HepG2 (cell line): ENCODE measurements at regions not wholly inside any gene's neighbourhood (a gene's known extent, or its start where the extent isn't known, plus 50 kb on each side); places are given as distances from the start of the nearest gene placed in this dataset.

Experiments
- ATAC-seq: fragments of 200-7000 bp; cut with Tn5 transposase; 3 replicates; pipeline ENCODE4 v1.9.1; 2020; ENCODE audit warnings: mild to moderate bottlenecking, moderate library complexity
- BruUV-seq: library from RNA; stranded (reverse); fragments of 400-500 nt; replicated peaks from 2 replicates; lab custom pipeline; 2021; lab: Mats Ljungman, UMichigan
- CTCF ChIA-PET: fragments of 300-600 bp; formaldehyde crosslinking; extraction: SDS; loops from one replicate; lab custom pipeline; 2021; ENCODE audit warnings: low total read pairs, inconsistent platforms, low intra/inter-chr PET ratio; lab: Yijun Ruan, JAX
- POLR2A ChIA-PET: fragments of 350-600 bp; sonication (Branson Sonifier 250); formaldehyde crosslinking; loops from one replicate; lab custom pipeline; 2020; ENCODE audit warnings: antibody characterized with exemption, inconsistent platforms; lab: Yijun Ruan, JAX
- DNase-seq: peaks from one replicate; pipeline ENCODE4 v3.0.0-alpha.2; 2015; ENCODE audit warnings: low spot score
- FAIRE-seq: peaks from 3 replicates; lab custom pipeline; 2011; peaks lifted over from hg19 to GRCh38; lab: Jason Lieb, UNC
- H2AFZ ChIP-seq: one replicate; pipeline ENCODE4 v1.6.1; 2011; ENCODE audit warnings: low read length, inconsistent platforms
- H3K27ac ChIP-seq: fragments of 300-600 bp; 3 replicates; pipeline ENCODE4 v1.8.0; 2011; ENCODE audit warnings: mixed run types, mild to moderate bottlenecking, mixed read lengths, low read length, inconsistent platforms; ENCODE audit not compliant: insufficient read depth; ENCODE audit errors: extremely low read length
- H3K27me3 ChIP-seq, 2 experiments: fragments of 200-600 bp in 1 of 2; 2 replicates in 1 of 2; 3 replicates in 1 of 2; pipeline versions ENCODE4 v1.6.0 to v1.8.0; 2011; ENCODE audit warnings: low read length in 2 of 2, mild to moderate bottlenecking in 2 of 2, moderate library complexity in 2 of 2, inconsistent platforms in 1 of 2; ENCODE audit not compliant: insufficient read depth in 2 of 2, control insufficient read depth in 1 of 2
- H3K36me3 ChIP-seq, 2 experiments: fragments of 200-600 bp in 1 of 2; replicated peaks in 1 of 2; 2 replicates in 1 of 2; 3 replicates in 1 of 2; pipeline versions ENCODE4 v1.5.1 to v1.8.0; 2011; ENCODE audit warnings: low read length in 2 of 2, inconsistent platforms in 1 of 2; ENCODE audit not compliant: insufficient read depth in 2 of 2, control insufficient read depth in 1 of 2
- H3K4me1 ChIP-seq: 2 replicates; pipeline ENCODE4 v1.5.1; 2012; ENCODE audit warnings: low read length, inconsistent platforms; ENCODE audit not compliant: insufficient read depth
- H3K4me2 ChIP-seq: 2 replicates; pipeline ENCODE4 v1.6.0; 2011; ENCODE audit warnings: low read depth, low read length, inconsistent platforms
- H3K4me3 ChIP-seq, 3 experiments: fragments of 200-600 bp in 1 of 3; sonication (generic), shearing (Covaris generic) in 1 of 3; replicated peaks in 1 of 3; 2 replicates each; pipeline ENCODE4 v1.5.1; 2011 to 2016; ENCODE audit warnings: low read length in 3 of 3, inconsistent platforms in 2 of 3, low read depth in 2 of 3, mild to moderate bottlenecking in 2 of 3, control low read depth in 1 of 3, mixed read lengths in 1 of 3; ENCODE audit not compliant: insufficient read depth in 1 of 3
- H3K79me2 ChIP-seq: one replicate; pipeline ENCODE4 v1.6.1; 2011; ENCODE audit warnings: low read length, inconsistent platforms; ENCODE audit not compliant: insufficient read depth
- H3K9ac ChIP-seq: 2 replicates; pipeline ENCODE4 v1.6.0; 2011; ENCODE audit warnings: mild to moderate bottlenecking, low read depth, low read length, inconsistent platforms; ENCODE audit not compliant: insufficient read depth
- H3K9me3 ChIP-seq: 2 replicates; pipeline ENCODE4 v1.5.1; 2012; ENCODE audit warnings: mild to moderate bottlenecking, low read length
- H4K20me1 ChIP-seq: 2 replicates; pipeline ENCODE4 v1.6.0; 2011; ENCODE audit warnings: inconsistent platforms, mild to moderate bottlenecking, low read length, moderate library complexity; ENCODE audit not compliant: insufficient read depth
- HES4 ChIP-seq: sonication (generic); formaldehyde crosslinking; IDR thresholded peaks from 2 replicates; pipeline ENCODE4 v1.9.0; 2021; ENCODE audit warnings: mild to moderate bottlenecking, missing genetic modification reagents, borderline replicate concordance
- MTF2 ChIP-seq: sonication (generic); formaldehyde crosslinking; IDR thresholded peaks from 2 replicates; pipeline ENCODE4 v1.5.0; 2020; ENCODE audit warnings: missing genetic modification reagents, borderline replicate concordance
- POLR2AphosphoS5 ChIP-seq: IDR thresholded peaks from 2 replicates; pipeline ENCODE4 v1.6.1; 2012; ENCODE audit warnings: low read depth, low read length
- SRF ChIP-seq: IDR thresholded peaks from 2 replicates; pipeline ENCODE4 v1.6.1; 2011; ENCODE audit warnings: mild to moderate bottlenecking, low read depth, low read length, moderate library complexity
- TAF15 ChIP-seq: fragments of 200-400 bp; formaldehyde crosslinking; IDR thresholded peaks from one replicate; pipeline ENCODE4 v1.6.1; 2018; ENCODE audit warnings: mild to moderate bottlenecking, low read depth, low read length; ENCODE audit not compliant: poor library complexity, severe bottlenecking
- THAP11 ChIP-seq: IDR thresholded peaks from 2 replicates; pipeline ENCODE4 v1.6.1; 2016; ENCODE audit warnings: missing biosample characterization, missing genetic modification reagents
- ZNF281 ChIP-seq: sonication (generic); formaldehyde crosslinking; IDR thresholded peaks from 2 replicates; pipeline ENCODE4 v1.4.0; 2020; ENCODE audit warnings: missing genetic modification reagents, borderline replicate concordance
- ZNF350 ChIP-seq: sonication (generic); formaldehyde crosslinking; IDR thresholded peaks from 2 replicates; pipeline ENCODE4 v1.4.0; 2020; ENCODE audit warnings: mild to moderate bottlenecking, low read depth, missing genetic modification reagents, borderline replicate concordance
- ZNF607 ChIP-seq: sonication (generic); formaldehyde crosslinking; IDR thresholded peaks from 2 replicates; pipeline ENCODE4 v1.5.1; 2020; ENCODE audit warnings: missing genetic modification reagents, mild to moderate bottlenecking, borderline replicate concordance
- ZNF720 ChIP-seq: sonication (generic); formaldehyde crosslinking; IDR thresholded peaks from 2 replicates; pipeline ENCODE4 v1.4.0; 2020; ENCODE audit warnings: missing genetic modification reagents
- ZSCAN9 ChIP-seq: IDR thresholded peaks from 2 replicates; pipeline ENCODE4 v1.6.1; 2016; ENCODE audit warnings: borderline replicate concordance
- WGBS: methylation state at CpG from one replicate; pipeline ENCODE4 v1.1.6; 2017; ENCODE audit warnings: low lambda C conversion rate; 5-methylcytosine and 5-hydroxymethylcytosine counted together
- in situ Hi-C: cut with HindIII; loops from 2 replicates; pipeline ENCODE4 v1.10.0; 2017; ENCODE audit warnings: low pct_unique_long_range_greater_than_20kb; ENCODE audit not compliant: extremely low pct_ligation_motif_present
- intact Hi-C: fragments of 100-400 bp; cut with micrococcal nuclease; formaldehyde crosslinking; loops from one replicate; pipeline ENCODE4 v1.10.0; 2022; ENCODE audit not compliant: unreplicated experiment
- TF ChIP-seq, protein P1 (sequence below): sonication (generic); formaldehyde crosslinking; IDR thresholded peaks from 2 replicates; pipeline ENCODE4 v1.5.0; 2020; ENCODE audit warnings: mild to moderate bottlenecking, missing genetic modification reagents, borderline replicate concordance

DNA sequence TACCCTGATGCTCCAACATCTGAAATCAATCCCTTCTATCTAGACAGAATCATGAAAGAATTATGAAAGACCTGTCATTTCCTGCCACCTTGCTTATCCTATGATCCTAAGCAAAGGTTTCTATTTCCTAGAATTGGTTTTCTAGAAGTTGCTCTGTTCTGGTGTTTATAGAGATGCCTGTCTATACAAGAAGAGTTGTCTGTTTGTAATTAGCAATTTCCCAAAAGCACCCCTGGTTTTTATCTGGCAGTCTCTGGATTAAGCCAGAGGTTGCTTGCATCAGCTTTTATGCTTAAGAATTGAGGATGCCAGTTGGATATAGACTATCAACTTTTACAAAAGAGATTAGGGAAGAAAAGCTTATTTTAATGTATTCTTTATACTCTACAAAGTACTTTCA, 133.0 kb upstream of the EFNA5 start (continued):
- no peak for TF ChIP-seq ZNF281 (CRISPR knock-in tag)
- no peak for TF ChIP-seq HES4 (CRISPR knock-in tag)

- CTCF ChIA-PET, result no interaction called here
- Histone ChIP-seq H2AFZ (no peak overlapping the region), H3K4me1 (no peaks in the 10 kb centered on the region), H3K4me3 (no peak overlapping the region), H3K9me3 (no peaks in the 10 kb centered on the region), H3K27ac (no peak overlapping the region), H3K36me3 (no peaks in the 10 kb centered on the region), H3K79me2 (no peaks in the 10 kb centered on the region), H3K4me2 (no peak overlapping the region), H3K9ac (no peak overlapping the region), H3K27me3 (no peaks in the 10 kb centered on the region; a peak in 2 of 5 replicates), H4K20me1 (no peaks in the 10 kb centered on the region)
- POLR2A ChIA-PET, result no interaction called here
- 2% methylated on average over 2 of the region's 2 CpGs for WGBS
- DNase-seq (no peak), ATAC-seq (no peak), FAIRE-seq (no peak)
- in situ Hi-C loops (no loop called here), intact Hi-C loops (no loop called here)
- no TSS peak for BruUV-seq
- no peak for TF ChIP-seq POLR2AphosphoS5
- TF ChIP-seq ZNF607, result no peak
- TF ChIP-seq ZSCAN9, result no peak
- no peak for TF ChIP-seq THAP11 (CRISPR knock-in tag)
- TF ChIP-seq SRF, result no peak
- TF ChIP-seq ZNF720 (CRISPR knock-in tag), result no peak
- TF ChIP-seq TAF15, result no peak
- TF ChIP-seq MTF2 (CRISPR knock-in tag), result no peak
- TF ChIP-seq, protein P1, sequence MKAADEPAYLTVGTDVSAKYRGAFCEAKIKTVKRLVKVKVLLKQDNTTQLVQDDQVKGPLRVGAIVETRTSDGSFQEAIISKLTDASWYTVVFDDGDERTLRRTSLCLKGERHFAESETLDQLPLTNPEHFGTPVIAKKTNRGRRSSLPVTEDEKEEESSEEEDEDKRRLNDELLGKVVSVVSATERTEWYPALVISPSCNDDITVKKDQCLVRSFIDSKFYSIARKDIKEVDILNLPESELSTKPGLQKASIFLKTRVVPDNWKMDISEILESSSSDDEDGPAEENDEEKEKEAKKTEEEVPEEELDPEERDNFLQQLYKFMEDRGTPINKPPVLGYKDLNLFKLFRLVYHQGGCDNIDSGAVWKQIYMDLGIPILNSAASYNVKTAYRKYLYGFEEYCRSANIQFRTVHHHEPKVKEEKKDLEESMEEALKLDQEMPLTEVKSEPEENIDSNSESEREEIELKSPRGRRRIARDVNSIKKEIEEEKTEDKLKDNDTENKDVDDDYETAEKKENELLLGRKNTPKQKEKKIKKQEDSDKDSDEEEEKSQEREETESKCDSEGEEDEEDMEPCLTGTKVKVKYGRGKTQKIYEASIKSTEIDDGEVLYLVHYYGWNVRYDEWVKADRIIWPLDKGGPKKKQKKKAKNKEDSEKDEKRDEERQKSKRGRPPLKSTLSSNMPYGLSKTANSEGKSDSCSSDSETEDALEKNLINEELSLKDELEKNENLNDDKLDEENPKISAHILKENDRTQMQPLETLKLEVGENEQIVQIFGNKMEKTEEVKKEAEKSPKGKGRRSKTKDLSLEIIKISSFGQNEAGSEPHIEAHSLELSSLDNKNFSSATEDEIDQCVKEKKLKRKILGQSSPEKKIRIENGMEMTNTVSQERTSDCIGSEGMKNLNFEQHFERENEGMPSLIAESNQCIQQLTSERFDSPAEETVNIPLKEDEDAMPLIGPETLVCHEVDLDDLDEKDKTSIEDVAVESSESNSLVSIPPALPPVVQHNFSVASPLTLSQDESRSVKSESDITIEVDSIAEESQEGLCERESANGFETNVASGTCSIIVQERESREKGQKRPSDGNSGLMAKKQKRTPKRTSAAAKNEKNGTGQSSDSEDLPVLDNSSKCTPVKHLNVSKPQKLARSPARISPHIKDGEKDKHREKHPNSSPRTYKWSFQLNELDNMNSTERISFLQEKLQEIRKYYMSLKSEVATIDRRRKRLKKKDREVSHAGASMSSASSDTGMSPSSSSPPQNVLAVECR (CRISPR knock-in tag), result no peak
- TF ChIP-seq ZNF350 (CRISPR knock-in tag), result no peak
Observed at GRCh38 chr5:107801061-107801460, 130.3 kb upstream of the EFNA5 start.
